GM12872 (cell line): ENCODE measurements at regions not wholly inside any gene's neighbourhood (a gene's known extent, or its start where the extent isn't known, plus 50 kb on each side); places are given as distances from the start of the nearest gene placed in this dataset.

Experiments
- TF ChIP-seq, protein P1 (sequence below): IDR thresholded peaks from 3 replicates; pipeline ENCODE4 v1.5.1; 2011; ENCODE audit warnings: low read depth, mild to moderate bottlenecking, low read length, moderate library complexity; ENCODE audit not compliant: insufficient read depth

DNA sequence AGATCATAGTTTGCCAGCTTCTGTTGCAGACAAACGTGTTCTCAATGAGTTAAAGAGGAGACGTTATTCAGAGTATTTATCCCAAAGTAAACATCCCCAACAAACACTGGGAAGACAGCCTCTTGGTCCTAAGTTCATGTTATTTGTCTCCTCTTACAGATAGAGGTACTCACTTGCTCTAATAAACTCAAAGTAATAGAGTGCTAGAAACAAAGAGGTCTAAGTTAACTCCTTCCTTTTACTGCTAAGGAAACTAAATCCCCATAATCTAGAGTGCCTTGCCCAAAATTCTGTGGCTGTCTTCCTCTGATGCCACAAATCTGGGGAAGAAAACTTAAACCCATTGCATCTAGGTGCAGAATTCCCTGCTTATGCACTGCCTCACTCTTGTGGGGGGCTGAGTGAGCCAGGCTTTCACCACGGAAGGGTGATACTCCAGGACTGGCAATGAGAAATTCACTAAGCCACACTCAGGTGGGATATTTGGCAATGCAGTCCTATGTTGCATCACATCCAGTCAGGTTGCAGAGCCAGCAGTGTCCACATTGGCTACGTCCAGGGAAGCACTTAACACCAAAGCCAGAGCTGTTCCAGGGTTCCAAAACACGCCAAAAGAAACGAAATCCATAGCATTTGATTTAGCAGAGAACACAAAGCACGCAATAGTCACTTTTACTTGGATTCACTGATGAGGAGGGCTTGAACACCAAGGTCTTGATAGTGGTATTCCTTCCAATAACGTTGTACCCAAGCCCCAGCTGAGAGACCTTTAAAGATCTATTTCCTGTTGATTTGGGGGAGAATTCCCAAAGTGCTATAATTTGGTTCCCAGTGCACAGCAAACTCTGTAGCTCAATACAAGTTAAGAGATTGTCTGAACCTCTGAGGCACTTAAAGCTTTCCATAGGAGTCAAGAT, 81.0 kb upstream of the FOXQ1 start:
- TF ChIP-seq, protein P1, sequence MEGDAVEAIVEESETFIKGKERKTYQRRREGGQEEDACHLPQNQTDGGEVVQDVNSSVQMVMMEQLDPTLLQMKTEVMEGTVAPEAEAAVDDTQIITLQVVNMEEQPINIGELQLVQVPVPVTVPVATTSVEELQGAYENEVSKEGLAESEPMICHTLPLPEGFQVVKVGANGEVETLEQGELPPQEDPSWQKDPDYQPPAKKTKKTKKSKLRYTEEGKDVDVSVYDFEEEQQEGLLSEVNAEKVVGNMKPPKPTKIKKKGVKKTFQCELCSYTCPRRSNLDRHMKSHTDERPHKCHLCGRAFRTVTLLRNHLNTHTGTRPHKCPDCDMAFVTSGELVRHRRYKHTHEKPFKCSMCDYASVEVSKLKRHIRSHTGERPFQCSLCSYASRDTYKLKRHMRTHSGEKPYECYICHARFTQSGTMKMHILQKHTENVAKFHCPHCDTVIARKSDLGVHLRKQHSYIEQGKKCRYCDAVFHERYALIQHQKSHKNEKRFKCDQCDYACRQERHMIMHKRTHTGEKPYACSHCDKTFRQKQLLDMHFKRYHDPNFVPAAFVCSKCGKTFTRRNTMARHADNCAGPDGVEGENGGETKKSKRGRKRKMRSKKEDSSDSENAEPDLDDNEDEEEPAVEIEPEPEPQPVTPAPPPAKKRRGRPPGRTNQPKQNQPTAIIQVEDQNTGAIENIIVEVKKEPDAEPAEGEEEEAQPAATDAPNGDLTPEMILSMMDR: no peak

DNA sequence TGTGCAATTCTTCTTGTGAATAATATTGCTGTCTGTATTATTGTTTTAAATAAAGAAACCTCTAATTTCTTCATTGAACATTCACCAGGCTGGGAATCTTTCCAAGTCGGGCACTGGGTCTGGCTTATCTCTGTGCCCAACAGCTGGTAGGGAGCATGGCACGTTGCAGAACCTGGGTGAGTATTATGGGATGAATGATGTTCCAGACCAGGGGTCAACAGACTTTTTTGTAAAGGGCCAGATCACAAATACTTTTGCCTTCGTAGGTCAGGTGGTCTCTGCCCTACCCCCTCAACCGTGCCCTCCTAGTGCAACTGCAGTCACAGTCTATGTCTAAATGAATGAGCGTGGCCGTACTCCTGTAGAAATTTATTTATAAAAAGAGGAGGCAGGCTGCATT, 81.6 kb upstream of the FOXQ1 start:
- TF ChIP-seq, protein P1: no peak

DNA sequence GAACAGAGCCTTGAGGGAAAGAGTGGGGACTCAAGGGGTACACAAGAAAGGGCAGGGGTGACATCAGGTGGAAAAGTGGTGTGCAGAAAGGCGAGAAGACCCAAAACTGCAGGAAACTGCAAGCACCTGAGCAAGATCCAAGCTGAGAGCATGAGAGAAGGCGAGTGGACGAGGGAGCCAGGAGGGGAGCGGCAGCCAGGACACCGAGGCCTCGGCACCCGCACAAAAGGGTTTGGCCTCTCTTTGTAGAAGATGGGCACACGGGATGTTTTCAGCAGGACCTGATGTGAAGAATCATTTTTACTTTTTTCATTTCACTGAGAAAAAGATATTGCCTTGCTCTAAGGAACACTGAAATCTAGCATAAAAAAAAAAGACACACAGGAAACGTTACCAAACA, 82.1 kb upstream of the FOXQ1 start:
- TF ChIP-seq, protein P1: no peak

DNA sequence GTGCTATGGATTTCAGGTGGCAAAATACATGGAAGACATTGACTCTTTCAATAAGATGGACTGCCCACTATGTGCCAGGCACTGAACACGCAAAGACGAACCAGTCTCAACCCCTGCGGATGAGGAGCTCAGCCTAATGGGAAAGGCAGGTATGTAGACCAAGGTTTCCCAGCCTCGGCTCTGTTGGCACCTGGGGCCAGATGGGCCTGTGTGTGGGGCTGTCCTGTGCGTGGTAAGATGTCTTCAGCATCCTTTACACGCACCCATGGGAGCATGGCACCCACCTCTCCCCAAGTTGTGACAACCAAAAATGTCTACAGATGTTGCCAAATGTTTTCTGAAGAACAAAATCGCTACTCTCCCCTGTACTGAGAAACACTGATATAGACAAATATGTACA, 82.6 kb upstream of the FOXQ1 start:
- TF ChIP-seq, protein P1: no peak

DNA sequence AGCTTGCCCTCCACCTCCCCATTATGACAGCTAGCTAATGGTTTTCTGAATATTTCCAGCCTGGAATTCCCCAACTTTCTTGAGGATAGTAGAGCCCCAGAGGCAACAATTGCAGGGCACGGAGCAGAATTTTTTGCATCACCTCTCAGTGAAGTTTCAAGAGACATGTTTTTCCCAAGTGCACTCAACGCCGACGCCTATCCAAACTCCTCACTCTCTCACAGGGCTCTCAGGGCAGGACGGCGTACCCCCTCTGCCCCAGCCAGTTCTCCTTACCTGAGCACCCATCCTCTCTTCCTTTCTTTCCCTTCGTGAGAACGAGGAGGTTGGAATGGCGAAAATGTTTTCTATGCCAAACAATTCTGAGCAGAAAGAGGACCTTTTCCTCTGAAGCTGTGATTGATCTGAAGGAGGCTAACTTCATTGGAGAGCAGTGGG, 83.1 kb upstream of the FOXQ1 start:
- TF ChIP-seq, protein P1: no peak

DNA sequence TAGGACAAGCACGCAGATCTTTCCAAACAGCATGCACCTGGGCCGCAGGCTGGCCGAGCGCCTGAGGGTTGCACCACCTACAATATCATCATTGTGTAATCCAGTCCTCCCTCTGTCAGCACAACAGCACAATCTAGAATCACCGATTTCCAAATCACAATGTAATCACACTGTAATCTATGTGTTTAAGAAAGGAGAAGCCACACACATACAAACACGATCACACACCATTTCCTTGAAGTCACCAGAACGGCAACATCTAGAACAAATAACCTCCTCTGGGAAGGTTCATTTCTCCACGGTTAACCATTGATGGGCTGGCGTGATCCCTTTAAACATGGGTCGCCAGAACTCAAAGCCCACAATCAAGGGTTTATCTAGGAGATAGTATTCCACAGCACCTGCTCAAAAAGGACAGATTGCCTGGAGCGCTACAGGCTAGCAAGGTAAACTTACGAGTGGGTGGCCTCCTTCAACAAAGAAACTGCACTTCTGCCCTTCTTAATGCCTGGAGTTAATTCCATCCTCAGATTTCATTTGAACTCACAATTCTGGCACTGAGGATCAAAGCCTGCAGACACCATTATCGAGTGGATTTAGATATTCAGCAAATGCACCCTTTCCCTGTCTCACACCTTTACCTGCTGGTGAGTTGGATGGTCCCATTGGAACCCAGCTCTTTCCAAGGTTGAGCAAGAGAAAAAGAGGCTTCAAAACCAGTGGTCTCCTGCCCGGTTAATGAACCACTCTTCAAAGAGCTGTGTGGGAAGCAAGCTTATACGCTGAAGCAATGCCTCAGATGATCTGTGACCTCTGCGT, 83.8 kb upstream of the FOXQ1 start:
- TF ChIP-seq, protein P1: no peak

DNA sequence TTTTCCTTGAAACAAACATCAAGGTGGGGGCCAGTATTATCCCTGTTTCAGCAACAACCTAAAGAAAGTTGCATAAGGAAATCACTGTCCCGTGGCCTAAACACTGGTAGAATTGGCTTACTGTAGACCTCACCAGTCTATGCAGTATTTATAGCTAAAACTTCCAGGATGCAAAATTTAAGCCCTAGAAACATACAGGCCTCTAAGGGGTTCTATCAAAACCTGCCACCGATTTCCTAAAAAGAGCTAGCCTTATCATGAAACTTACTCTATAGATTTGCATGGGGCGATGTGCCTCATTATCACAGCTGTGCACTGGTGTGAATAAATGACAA, 84.3 kb upstream of the FOXQ1 start:
- TF ChIP-seq, protein P1: no peak
